Gastroesophageal sphincter (tissue), 3 donors: ENCODE measurements at regions not wholly inside any gene's neighbourhood (a gene's known extent, or its start where the extent isn't known, plus 50 kb on each side); places are given as distances from the start of the nearest gene placed in this dataset.

Experiments used
- CTCF ChIP-seq, 4 experiments: fragments of 200-600 bp in 2 of 4; fragments of 450-650 bp in 2 of 4; sonication (generic) in 1 of 4; IDR thresholded peaks; one replicate each; pipeline ENCODE4 v1.5.1; 2017 to 2019; ENCODE audit warnings: antibody characterized with exemption in 4 of 4, mild to moderate bottlenecking in 2 of 4, moderate library complexity in 2 of 4
- POLR2AphosphoS5 ChIP-seq: sonication (generic); formaldehyde crosslinking; IDR thresholded peaks from one replicate; pipeline ENCODE4 v1.6.1; 2017; ENCODE audit warnings: antibody characterized with exemption

- TF ChIP-seq POLR2AphosphoS5 (no peak), CTCF (IDR thresholded peaks at IDR 0.05) (no peak)
Measured at GRCh38 chr13:69461397-69461796, 646.2 kb upstream of the ATXN8OS start.
